GM12878 (cell line): ENCODE measurements at regions not wholly inside any gene's neighbourhood (a gene's known extent, or its start where the extent isn't known, plus 50 kb on each side); places are given as distances from the start of the nearest gene placed in this dataset.

Source experiments
- ATAC-seq: fragments of 200-7000 bp; cut with Tn5 transposase; 3 replicates; pipeline ENCODE4 v1.9.1; 2020; ENCODE audit warnings: mild to moderate bottlenecking, moderate library complexity
- BruUV-seq: library from RNA; stranded (reverse); fragments of 400-500 nt; replicated peaks from 2 replicates; lab custom pipeline; 2021; lab: Mats Ljungman, UMichigan
- CTCF ChIA-PET: fragments of 300-600 bp; sonication (Branson Sonifier 250); formaldehyde crosslinking; extraction: SDS; loops from one replicate; lab custom pipeline; 2021; ENCODE audit warnings: inconsistent platforms; lab: Yijun Ruan, JAX
- POLR2A ChIA-PET: fragments of 350-600 bp; formaldehyde crosslinking; extraction: SDS; loops from one replicate; lab custom pipeline; 2021; ENCODE audit warnings: inconsistent platforms; lab: Charles Lee
- RAD21 ChIA-PET: fragments of 300-600 bp; sonication (Branson Sonifier 250); formaldehyde crosslinking; loops from one replicate; lab custom pipeline; 2023; ENCODE audit warnings: antibody characterized with exemption; ENCODE audit not compliant: unreplicated experiment; lab: Charles Lee
- SMC1A ChIA-PET: fragments of 300-600 bp; sonication (Branson Sonifier 250); formaldehyde crosslinking; loops from one replicate; lab custom pipeline; 2023; ENCODE audit not compliant: unreplicated experiment, uncharacterized antibody; lab: Charles Lee
- DNase-seq: peaks from one replicate; pipeline ENCODE4 v3.0.0-alpha.2; 2011; ENCODE audit warnings: low read depth, low spot score
- FAIRE-seq: peaks from 3 replicates; lab custom pipeline; 2011; peaks lifted over from hg19 to GRCh38; lab: Jason Lieb, UNC
- H2AFZ ChIP-seq: 2 replicates; pipeline ENCODE4 v1.6.0; 2011; ENCODE audit warnings: low read depth, low read length, control low read depth; ENCODE audit not compliant: control insufficient read depth
- H3K27ac ChIP-seq: 2 replicates; pipeline ENCODE4 v1.5.1; 2011; ENCODE audit warnings: control low read depth; ENCODE audit not compliant: control insufficient read depth, insufficient read depth
- H3K27me3 ChIP-seq, 2 experiments: replicated peaks in 1 of 2; 2 replicates each; pipeline versions ENCODE4 v1.6.0 to v1.6.1; 2011; ENCODE audit warnings: low read length in 1 of 2; ENCODE audit not compliant: control insufficient read depth in 2 of 2, insufficient read depth in 2 of 2
- H3K36me3 ChIP-seq, 2 experiments: 2 replicates each; pipeline ENCODE4 v1.5.1; 2011; ENCODE audit warnings: low read length in 1 of 2; ENCODE audit not compliant: control insufficient read depth in 2 of 2, insufficient read depth in 2 of 2
- H3K4me1 ChIP-seq: 2 replicates; pipeline ENCODE4 v1.6.1; 2011; ENCODE audit warnings: mild to moderate bottlenecking, low read length, moderate library complexity, mixed read lengths; ENCODE audit not compliant: control insufficient read depth, insufficient read depth
- H3K4me2 ChIP-seq: 2 replicates; pipeline ENCODE4 v1.6.0; 2011; ENCODE audit warnings: control low read depth; ENCODE audit not compliant: control insufficient read depth, insufficient read depth
- H3K4me3 ChIP-seq: fragments of 200-600 bp; sonication (generic); 2 replicates; pipeline ENCODE4 v1.5.1; 2016
- H3K79me2 ChIP-seq: 2 replicates; pipeline ENCODE4 v1.6.0; 2011; ENCODE audit warnings: low read length; ENCODE audit not compliant: control insufficient read depth, insufficient read depth
- H3K9ac ChIP-seq: 2 replicates; pipeline ENCODE4 v1.8.0; 2011; ENCODE audit warnings: low read length, control low read depth, mixed read lengths; ENCODE audit not compliant: control insufficient read depth, insufficient read depth
- H3K9me3 ChIP-seq: replicated peaks from 3 replicates; pipeline ENCODE4 v1.5.1; 2011; ENCODE audit warnings: mild to moderate bottlenecking, low read length; ENCODE audit not compliant: control insufficient read depth, insufficient read depth
- H4K20me1 ChIP-seq: 2 replicates; pipeline ENCODE4 v1.6.0; 2011; ENCODE audit not compliant: control insufficient read depth, insufficient read depth
- BACH1 ChIP-seq: fragments of 450-650 bp; IDR thresholded peaks from 2 replicates; pipeline ENCODE4 v1.6.1; 2017; ENCODE audit warnings: mild to moderate bottlenecking, borderline replicate concordance
- BCL3 ChIP-seq: IDR thresholded peaks from 2 replicates; pipeline ENCODE4 v1.6.1; 2011; ENCODE audit warnings: borderline replicate concordance, low read depth, mild to moderate bottlenecking, moderate library complexity, low read length; ENCODE audit not compliant: insufficient read depth, poor library complexity, severe bottlenecking
- ETV6 ChIP-seq, 2 experiments: fragments of 450-650 bp in 1 of 2; IDR thresholded peaks in 1 of 2; conservative IDR thresholded peaks in 1 of 2; 2 replicates each; pipeline ENCODE4 v1.6.1; 2014; ENCODE audit warnings: antibody characterized with exemption in 1 of 2, borderline replicate concordance in 1 of 2, low read depth in 1 of 2, mild to moderate bottlenecking in 1 of 2, moderate library complexity in 1 of 2
- MEF2A ChIP-seq: IDR thresholded peaks from 2 replicates; pipeline ENCODE4 v1.6.1; 2011; ENCODE audit warnings: low read depth, mild to moderate bottlenecking, low read length, moderate library complexity; ENCODE audit not compliant: insufficient read depth
- MLLT1 ChIP-seq: fragments of 450-650 bp; IDR thresholded peaks from 2 replicates; pipeline ENCODE4 v1.6.1; 2016; ENCODE audit warnings: mild to moderate bottlenecking
- MYC ChIP-seq: IDR thresholded peaks from 2 replicates; pipeline ENCODE4 v1.6.1; 2011; ENCODE audit warnings: mild to moderate bottlenecking, low read length, moderate library complexity, inconsistent platforms; ENCODE audit not compliant: insufficient read depth, insufficient replicate concordance, insufficient read length, severe bottlenecking
- NKRF ChIP-seq: fragments of 450-650 bp; conservative IDR thresholded peaks from 2 replicates; pipeline ENCODE4 v1.6.1; 2017; ENCODE audit warnings: mild to moderate bottlenecking, moderate library complexity
- POLR2A ChIP-seq: IDR thresholded peaks from 2 replicates; pipeline ENCODE4 v1.6.1; 2011; ENCODE audit warnings: low read depth, mild to moderate bottlenecking, low read length
- SMC3 ChIP-seq: IDR thresholded peaks from 2 replicates; pipeline ENCODE4 v1.6.1; 2011; ENCODE audit warnings: low read length, improper control_type of control experiment, borderline replicate concordance
- SREBF2 ChIP-seq: IDR thresholded peaks from 2 replicates; pipeline ENCODE4 v1.6.1; 2012; ENCODE audit warnings: mild to moderate bottlenecking, low read length
- SUPT20H ChIP-seq: IDR thresholded peaks from 2 replicates; pipeline ENCODE4 v1.6.1; 2011; ENCODE audit warnings: low read depth, mild to moderate bottlenecking, low read length, moderate library complexity, borderline replicate concordance; ENCODE audit not compliant: control insufficient read depth
- SUZ12 ChIP-seq: fragments of 200-600 bp; sonication (generic); IDR thresholded peaks from one replicate; pipeline ENCODE4 v1.6.1; 2018; ENCODE audit warnings: antibody characterized with exemption, mild to moderate bottlenecking; ENCODE audit not compliant: unreplicated experiment
- TCF3 ChIP-seq: IDR thresholded peaks from 2 replicates; pipeline ENCODE4 v1.6.1; 2012; ENCODE audit warnings: low read depth, mild to moderate bottlenecking, low read length, borderline replicate concordance; ENCODE audit not compliant: insufficient read depth
- WGBS: methylation state at CpG from one replicate; pipeline ENCODE4 v1.1.6; 2016; ENCODE audit warnings: low lambda C conversion rate; ENCODE audit not compliant: insufficient replicate concordance, insufficient coverage; ENCODE audit errors: missing lambda C conversion rate; 5-methylcytosine and 5-hydroxymethylcytosine counted together
- in situ Hi-C: fragments of 300-500 bp; cut with MboI; formaldehyde crosslinking; loops from 9 replicates; pipeline ENCODE4 v1.14.3; 2018; ENCODE audit warnings: mixed read lengths
- intact Hi-C: fragments of 100-400 bp; cut with micrococcal nuclease; formaldehyde crosslinking; loops from one replicate; pipeline ENCODE4 v1.14.2; 2022; ENCODE audit not compliant: unreplicated experiment

- no peak for FAIRE-seq
- DNase-seq = no peak
- H2AFZ ChIP-seq = no peak overlapping the region
- in situ Hi-C loops (no loop called here), intact Hi-C loops (no loop called here)
- 59% methylated on average over 2 of the region's 2 CpGs for WGBS
- no peak overlapping the region for H3K4me2 ChIP-seq
- no peak for ATAC-seq
- CTCF ChIA-PET = interaction anchor here (0.7 kb wide), 1 partner anchor 23 kb away, joined by 3 read pairs; no protein-coding TSS in a partner anchor
- TF ChIP-seq TCF3 (no peak), ETV6 (conservative IDR thresholded peaks at IDR 0.05 in 1 of 2, IDR thresholded peaks at IDR 0.05 in 1 of 2; ENCODE audit: borderline replicate concordance in 1 of 2, low read depth in 1 of 2) (no peak), POLR2A (no peak), BCL3 (no peak), SMC3 (no peak), SREBF2 (no peak)
- no peaks in the 10 kb centered on the region for H3K79me2 ChIP-seq
- no peaks in the 10 kb centered on the region for H4K20me1 ChIP-seq
- no peak overlapping the region for H3K9ac ChIP-seq
- no peaks in the 10 kb centered on the region for H3K9me3 ChIP-seq
- peaks cover 0 to 2% of the 10 kb centered on the region in 2 experiments; a peak in 2 of 4 replicates for H3K27me3 ChIP-seq
- no peak overlapping the region for H3K4me3 ChIP-seq
- no peaks in the 10 kb centered on the region for H3K36me3 ChIP-seq
- no peak overlapping the region for H3K27ac ChIP-seq
- no TSS peak for BruUV-seq
- RAD21 ChIA-PET = no interaction called here
- H3K4me1 ChIP-seq = no peaks in the 10 kb centered on the region
- POLR2A ChIA-PET = no interaction called here
- SMC1A ChIA-PET = no interaction called here
These were observed 356.2 kb upstream of the NFE2L3 start for GRCh38 chr7:25795824-25796235.

GRCh38 chr7:25798344-25798743 lies 353.7 kb upstream of the NFE2L3 start:
- ChIA-PET POLR2A (no interaction called here), RAD21 (no interaction called here), SMC1A (no interaction called here), CTCF (no interaction called here)
- 92% methylated on average over 1 of the region's 1 CpG for WGBS
- intact Hi-C loops = no loop called here
- no peaks in the 10 kb centered on the region for H3K9me3 ChIP-seq
- no peak for DNase-seq
- H3K36me3 ChIP-seq = no peaks in the 10 kb centered on the region
- no TSS peak for BruUV-seq
- H3K4me2 ChIP-seq = no peak overlapping the region
- no peak overlapping the region for H3K4me3 ChIP-seq
- no peak overlapping the region for H3K27ac ChIP-seq
- no peak for FAIRE-seq
- H3K79me2 ChIP-seq = no peaks in the 10 kb centered on the region
- no peak for ATAC-seq
- no peaks in the 10 kb centered on the region for H3K4me1 ChIP-seq
- peaks cover 0 to 2% of the 10 kb centered on the region in 2 experiments; a peak in 2 of 4 replicates for H3K27me3 ChIP-seq
- no peaks in the 10 kb centered on the region for H4K20me1 ChIP-seq
- in situ Hi-C loops = no loop called here
- no peak overlapping the region for H3K9ac ChIP-seq
- H2AFZ ChIP-seq = no peak overlapping the region
- TF ChIP-seq MLLT1 = no peak
- TF ChIP-seq MEF2A = no peak
- no peak for TF ChIP-seq MYC
- TF ChIP-seq BACH1 = no peak
- no peak for TF ChIP-seq NKRF
- no peak for TF ChIP-seq SUZ12
- TF ChIP-seq SUPT20H = no peak
